Endothelial cell (in vitro differentiated cells): ENCODE measurements at regions not wholly inside any gene's neighbourhood (a gene's known extent, or its start where the extent isn't known, plus 50 kb on each side); places are given as distances from the start of the nearest gene placed in this dataset.

ENCODE experiments used
- DNase-seq: peaks from one replicate; pipeline ENCODE4 v3.0.0; 2021; ENCODE audit warnings: low spot score
- H3K27ac Mint-ChIP-seq: one replicate; pipeline ENCODE4 v1.8.0; 2021; ENCODE audit warnings: mixed read lengths, inconsistent platforms; ENCODE audit not compliant: unreplicated experiment
- H3K27me3 Mint-ChIP-seq: one replicate; pipeline ENCODE4 v1.8.0; 2021; ENCODE audit warnings: mild to moderate bottlenecking, moderate library complexity, mixed read lengths, inconsistent platforms; ENCODE audit not compliant: unreplicated experiment
- H3K36me3 Mint-ChIP-seq: one replicate; pipeline ENCODE4 v1.8.0; 2021; ENCODE audit warnings: mild to moderate bottlenecking, low read depth, mixed read lengths, inconsistent platforms; ENCODE audit not compliant: unreplicated experiment
- H3K4me1 Mint-ChIP-seq: one replicate; pipeline ENCODE4 v1.8.0; 2021; ENCODE audit warnings: mild to moderate bottlenecking, mixed read lengths, inconsistent platforms; ENCODE audit not compliant: unreplicated experiment
- H3K4me3 Mint-ChIP-seq: one replicate; pipeline ENCODE4 v1.8.0; 2021; ENCODE audit warnings: mild to moderate bottlenecking, mixed read lengths, inconsistent platforms; ENCODE audit not compliant: unreplicated experiment
- H3K9me3 Mint-ChIP-seq: one replicate; pipeline ENCODE4 v1.8.0; 2021; ENCODE audit warnings: mixed read lengths, inconsistent platforms; ENCODE audit not compliant: unreplicated experiment
- TF ChIP-seq, protein P1 (sequence below): fragments of 200-600 bp; sonication (generic); IDR thresholded peaks from one replicate; pipeline ENCODE4 v1.5.0; 2021; ENCODE audit warnings: antibody characterized with exemption; ENCODE audit not compliant: unreplicated experiment

DNA sequence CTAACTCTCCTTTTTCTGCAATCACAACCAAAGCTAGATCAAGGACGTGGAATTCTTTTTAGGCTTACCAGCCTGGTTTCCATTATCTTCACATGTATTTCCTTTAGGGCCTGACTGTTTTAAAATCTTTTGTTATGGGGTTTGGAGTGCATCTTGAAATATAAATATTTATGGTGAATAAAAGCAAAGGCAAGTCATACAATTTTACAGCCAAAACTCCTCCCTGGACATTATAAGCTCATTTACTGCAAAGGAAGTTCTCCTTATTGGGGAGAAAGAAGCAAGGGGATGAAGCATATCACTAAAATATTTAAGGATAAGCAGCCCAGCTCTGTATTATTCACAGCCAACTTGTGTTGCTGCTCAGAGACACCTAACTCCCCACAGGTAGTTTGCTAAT is 132.2 kb upstream of the TARS1 start:
- no peaks in the 10 kb centered on the region for H3K36me3 Mint-ChIP-seq
- no peak overlapping the region for H3K4me3 Mint-ChIP-seq
- DNase-seq: no peak

DNA sequence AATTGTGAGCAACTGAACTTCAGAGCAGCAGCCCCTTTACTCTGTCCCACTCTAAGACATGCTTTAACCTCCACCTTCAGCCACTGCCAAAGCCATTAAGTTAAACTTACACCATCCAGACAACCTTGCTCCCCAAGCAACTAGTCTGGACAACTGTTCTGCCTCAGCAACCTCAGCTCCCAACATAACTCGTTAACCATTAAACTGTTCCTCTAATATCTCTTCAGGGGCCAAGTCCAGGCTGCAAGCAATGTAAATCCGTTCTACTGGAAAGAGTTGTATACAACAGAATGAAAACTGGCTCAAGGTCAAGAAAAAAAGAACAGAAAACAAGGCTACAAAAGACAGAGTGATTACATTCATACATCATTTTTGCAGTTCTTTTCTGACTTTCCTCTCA is 131.7 kb upstream of the TARS1 start:
- Mint-ChIP-seq H3K27ac (no peak overlapping the region), H3K4me1 (no peaks in the 10 kb centered on the region), H3K36me3 (no peaks in the 10 kb centered on the region), H3K4me3 (no peak overlapping the region), H3K9me3 (no peaks in the 10 kb centered on the region), H3K27me3 (no peaks in the 10 kb centered on the region)
- no peak for DNase-seq
- TF ChIP-seq, protein P1, sequence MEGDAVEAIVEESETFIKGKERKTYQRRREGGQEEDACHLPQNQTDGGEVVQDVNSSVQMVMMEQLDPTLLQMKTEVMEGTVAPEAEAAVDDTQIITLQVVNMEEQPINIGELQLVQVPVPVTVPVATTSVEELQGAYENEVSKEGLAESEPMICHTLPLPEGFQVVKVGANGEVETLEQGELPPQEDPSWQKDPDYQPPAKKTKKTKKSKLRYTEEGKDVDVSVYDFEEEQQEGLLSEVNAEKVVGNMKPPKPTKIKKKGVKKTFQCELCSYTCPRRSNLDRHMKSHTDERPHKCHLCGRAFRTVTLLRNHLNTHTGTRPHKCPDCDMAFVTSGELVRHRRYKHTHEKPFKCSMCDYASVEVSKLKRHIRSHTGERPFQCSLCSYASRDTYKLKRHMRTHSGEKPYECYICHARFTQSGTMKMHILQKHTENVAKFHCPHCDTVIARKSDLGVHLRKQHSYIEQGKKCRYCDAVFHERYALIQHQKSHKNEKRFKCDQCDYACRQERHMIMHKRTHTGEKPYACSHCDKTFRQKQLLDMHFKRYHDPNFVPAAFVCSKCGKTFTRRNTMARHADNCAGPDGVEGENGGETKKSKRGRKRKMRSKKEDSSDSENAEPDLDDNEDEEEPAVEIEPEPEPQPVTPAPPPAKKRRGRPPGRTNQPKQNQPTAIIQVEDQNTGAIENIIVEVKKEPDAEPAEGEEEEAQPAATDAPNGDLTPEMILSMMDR: no peak

More for the DNA sequence above, 132.2 kb upstream of the TARS1 start:
- TF ChIP-seq, protein P1: no peak
- H3K27ac Mint-ChIP-seq: no peak overlapping the region
- no peaks in the 10 kb centered on the region for H3K9me3 Mint-ChIP-seq
- no peaks in the 10 kb centered on the region for H3K27me3 Mint-ChIP-seq
- H3K4me1 Mint-ChIP-seq: no peaks in the 10 kb centered on the region

DNA sequence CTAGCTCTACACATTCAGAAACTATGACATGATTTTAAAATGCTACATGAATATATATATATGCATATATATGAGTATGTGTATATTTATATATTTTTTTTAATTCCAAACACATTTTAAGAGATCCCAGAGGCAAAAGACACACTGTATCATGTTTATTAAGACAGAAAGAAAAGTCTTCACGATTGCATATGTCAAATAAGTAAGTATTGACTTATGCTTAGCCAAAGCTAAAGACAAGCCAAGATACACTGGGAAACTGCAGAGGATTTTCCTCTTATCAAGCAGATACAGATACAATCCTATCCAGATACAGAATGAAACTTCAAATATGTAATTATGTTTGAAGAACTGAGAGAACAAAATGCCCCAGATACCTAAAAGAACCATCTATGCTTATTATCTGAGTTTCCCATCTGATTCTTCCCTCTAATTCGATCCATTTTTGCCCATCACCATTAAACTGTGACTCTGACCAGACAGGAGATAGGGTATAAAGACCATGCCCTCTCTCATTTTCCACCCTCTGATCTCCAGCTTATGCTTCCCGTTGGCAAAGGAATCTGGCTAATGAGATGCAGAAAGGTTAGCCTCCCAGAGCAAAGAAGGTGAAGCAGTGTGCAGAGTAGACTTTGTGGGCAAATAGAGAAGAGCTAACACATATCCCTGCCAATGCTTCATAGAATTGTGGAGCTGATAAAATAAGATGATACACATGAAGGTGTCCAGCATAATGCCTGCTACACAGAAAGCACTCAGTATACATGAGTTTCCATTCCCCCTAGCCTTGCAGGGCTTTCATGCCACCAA is 131.0 kb upstream of the TARS1 start:
- Mint-ChIP-seq H3K27me3 (no peaks in the 10 kb centered on the region), H3K27ac (no peak overlapping the region), H3K4me3 (no peak overlapping the region), H3K4me1 (no peaks in the 10 kb centered on the region), H3K36me3 (no peaks in the 10 kb centered on the region), H3K9me3 (no peaks in the 10 kb centered on the region)
- TF ChIP-seq, protein P1: no peak
- DNase-seq: no peak

DNA sequence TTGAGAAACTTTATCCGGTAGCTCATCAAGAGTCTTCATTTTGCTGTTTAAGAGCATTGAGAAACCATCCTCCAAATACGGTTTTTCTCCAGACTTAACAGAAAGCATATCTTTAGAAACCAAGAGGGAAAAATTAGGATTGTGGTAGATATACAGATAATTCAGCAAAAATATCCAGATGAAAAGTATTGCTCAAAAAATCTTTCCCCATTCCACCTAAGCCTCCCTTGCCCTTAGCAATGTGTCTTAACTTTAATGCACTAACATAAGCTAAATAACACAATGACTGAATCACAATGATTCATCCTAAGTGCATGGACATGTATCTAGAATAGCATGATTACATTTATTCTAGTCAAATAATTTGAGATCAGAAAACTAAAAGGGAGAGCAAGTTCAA is 130.3 kb upstream of the TARS1 start:
- no peaks in the 10 kb centered on the region for H3K4me1 Mint-ChIP-seq
- no peak overlapping the region for H3K4me3 Mint-ChIP-seq
- no peak overlapping the region for H3K27ac Mint-ChIP-seq
- TF ChIP-seq, protein P1: no peak
- no peak for DNase-seq
- H3K36me3 Mint-ChIP-seq: no peaks in the 10 kb centered on the region
- no peaks in the 10 kb centered on the region for H3K9me3 Mint-ChIP-seq
- no peaks in the 10 kb centered on the region for H3K27me3 Mint-ChIP-seq

DNA sequence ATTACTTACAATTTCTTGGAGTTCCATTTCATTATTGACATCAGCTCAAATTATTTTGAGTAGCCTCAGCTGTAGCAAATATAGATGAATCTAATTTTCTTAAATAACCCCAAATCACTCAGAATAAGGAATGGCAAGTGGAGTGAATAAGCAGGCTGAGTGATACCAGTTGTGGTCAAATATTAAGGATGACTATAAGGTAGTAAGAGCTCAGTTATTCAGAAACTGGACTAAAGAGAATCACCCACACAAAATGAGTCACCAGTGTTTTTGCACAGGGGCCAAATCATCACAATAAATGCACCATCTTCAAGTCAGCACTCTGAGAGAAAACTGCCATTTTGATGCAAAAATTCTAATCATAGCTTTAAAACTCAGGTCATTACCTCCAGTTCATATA is 128.9 kb upstream of the TARS1 start:
- no peak overlapping the region for H3K27ac Mint-ChIP-seq
- no peak overlapping the region for H3K4me3 Mint-ChIP-seq

More for the DNA sequence above, 128.9 kb upstream of the TARS1 start:
- Mint-ChIP-seq H3K27me3 (no peaks in the 10 kb centered on the region), H3K36me3 (no peaks in the 10 kb centered on the region), H3K4me1 (no peaks in the 10 kb centered on the region), H3K9me3 (no peaks in the 10 kb centered on the region)
- TF ChIP-seq, protein P1: no peak
- DNase-seq: no peak
